GM12892 (cell line): ENCODE measurements at regions not wholly inside any gene's neighbourhood (a gene's known extent, or its start where the extent isn't known, plus 50 kb on each side); places are given as distances from the start of the nearest gene placed in this dataset.

Experiments used
- POLR2A ChIP-seq: IDR thresholded peaks from 2 replicates; pipeline ENCODE4 v1.6.1; 2011; ENCODE audit warnings: low read depth, low read length, control low read depth
- POLR2AphosphoS5 ChIP-seq: IDR thresholded peaks from 2 replicates; pipeline ENCODE4 v1.6.1; 2011; ENCODE audit warnings: low read depth, low read length, control low read depth

DNA sequence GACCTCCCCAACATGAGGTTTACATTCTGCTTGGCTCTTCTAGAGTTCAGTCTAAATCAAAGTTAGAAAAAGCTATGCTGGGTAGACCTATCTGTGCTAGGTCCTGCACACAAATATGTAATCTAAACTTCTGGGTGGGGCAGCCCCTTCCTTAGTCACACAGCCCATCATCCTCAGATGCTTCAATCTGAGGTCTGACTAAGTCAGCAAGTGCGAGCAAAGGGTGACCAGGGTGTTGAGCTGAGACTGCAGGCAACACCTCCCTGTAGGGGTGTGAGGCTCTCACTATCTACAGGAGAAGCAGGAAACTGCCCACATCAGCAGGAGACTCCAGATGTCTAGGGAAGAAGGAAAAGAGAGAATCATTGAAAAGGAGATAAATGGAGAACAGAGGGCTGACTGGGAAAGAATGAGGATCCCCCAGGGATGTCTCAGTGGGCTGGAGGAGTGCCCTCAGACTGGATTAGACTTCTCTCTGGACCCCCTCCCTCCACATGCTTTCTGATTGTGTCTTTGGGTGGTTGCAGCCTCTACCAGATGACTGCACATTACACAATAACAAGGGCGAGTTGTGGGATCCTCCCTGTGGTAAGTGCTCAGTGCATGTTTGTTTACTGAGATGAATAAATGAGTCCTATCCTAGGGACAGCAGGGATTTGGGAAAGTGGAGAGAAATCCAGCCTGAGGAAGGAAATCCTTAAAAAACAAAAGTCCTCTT, 266.2 kb upstream of the PLET1 start:
- no peak for TF ChIP-seq POLR2A
- no peak for TF ChIP-seq POLR2AphosphoS5
